ENCODE measurements at regions not wholly inside any gene's neighbourhood (a gene's known extent, or its start where the extent isn't known, plus 50 kb on each side); places are given as distances from the start of the nearest gene placed in this dataset.

- H3K36me3 ChIP-seq (ENCODE audit: insufficient read depth, low read length) = no peaks in the 10 kb centered on the region
- no peak overlapping the region for H3K27ac ChIP-seq (ENCODE audit: low read length)
- no peak for DNase-seq
- no peaks in the 10 kb centered on the region for H3K9me3 ChIP-seq (ENCODE audit: low read length)
- H3K4me3 ChIP-seq (ENCODE audit: low read length) = no peak overlapping the region
- no peaks in the 10 kb centered on the region for H3K9me2 ChIP-seq (replicated peaks; ENCODE audit: insufficient read depth, low read length)
- H3K9ac ChIP-seq (ENCODE audit: low read length) = no peak overlapping the region
- H2AFZ ChIP-seq (ENCODE audit: low read length) = no peak overlapping the region
- no peaks in the 10 kb centered on the region for H4K20me1 ChIP-seq (ENCODE audit: insufficient read depth, low read depth, low read length)
- no peak overlapping the region for H3K4me2 ChIP-seq (ENCODE audit: low read depth, low read length, poor library complexity, severe bottlenecking)
- no peaks in the 10 kb centered on the region for H3K27me3 ChIP-seq (ENCODE audit: low read length)
- no peaks in the 10 kb centered on the region for H3K79me2 ChIP-seq (ENCODE audit: low read length)
- no peaks in the 10 kb centered on the region for H3K4me1 ChIP-seq (ENCODE audit: low read length)
These were observed 654.1 kb downstream of the STIM2 start for GRCh38 chr4:27514711-27515110.

- Histone ChIP-seq H3K4me1 (ENCODE audit: low read length) (no peaks in the 10 kb centered on the region), H3K27ac (ENCODE audit: low read length) (no peak overlapping the region), H4K20me1 (ENCODE audit: insufficient read depth, low read depth, low read length) (no peaks in the 10 kb centered on the region), H3K27me3 (ENCODE audit: low read length) (no peaks in the 10 kb centered on the region), H3K4me2 (ENCODE audit: low read depth, low read length, poor library complexity, severe bottlenecking) (no peak overlapping the region), H3K9me2 (replicated peaks; ENCODE audit: insufficient read depth, low read length) (no peaks in the 10 kb centered on the region), H3K9me3 (ENCODE audit: low read length) (no peaks in the 10 kb centered on the region), H3K9ac (ENCODE audit: low read length) (no peak overlapping the region), H3K36me3 (ENCODE audit: insufficient read depth, low read length) (no peaks in the 10 kb centered on the region), H2AFZ (ENCODE audit: low read length) (no peak overlapping the region), H3K79me2 (ENCODE audit: low read length) (no peaks in the 10 kb centered on the region), H3K4me3 (ENCODE audit: low read length) (no peak overlapping the region)
- DNase-seq = no peak
These were observed 654.5 kb downstream of the STIM2 start for GRCh38 chr4:27515140-27515539.

- no peak for DNase-seq
- Histone ChIP-seq H3K79me2 (ENCODE audit: low read length) (no peaks in the 10 kb centered on the region), H3K4me1 (ENCODE audit: low read length) (no peaks in the 10 kb centered on the region), H4K20me1 (ENCODE audit: insufficient read depth, low read depth, low read length) (no peaks in the 10 kb centered on the region), H3K4me2 (ENCODE audit: low read depth, low read length, poor library complexity, severe bottlenecking) (no peak overlapping the region), H3K27ac (ENCODE audit: low read length) (no peak overlapping the region), H3K9me2 (replicated peaks; ENCODE audit: insufficient read depth, low read length) (no peaks in the 10 kb centered on the region), H3K27me3 (ENCODE audit: low read length) (no peaks in the 10 kb centered on the region), H3K9me3 (ENCODE audit: low read length) (no peaks in the 10 kb centered on the region), H3K36me3 (ENCODE audit: insufficient read depth, low read length) (no peaks in the 10 kb centered on the region), H3K9ac (ENCODE audit: low read length) (no peak overlapping the region), H2AFZ (ENCODE audit: low read length) (no peak overlapping the region), H3K4me3 (ENCODE audit: low read length) (no peak overlapping the region)
These were observed 658.2 kb downstream of the STIM2 start for GRCh38 chr4:27518876-27519275.

GRCh38 chr4:27524224-27524623, 663.6 kb downstream of the STIM2 start:
- Histone ChIP-seq H3K27me3 (ENCODE audit: low read length) (no peaks in the 10 kb centered on the region), H3K36me3 (ENCODE audit: insufficient read depth, low read length) (no peaks in the 10 kb centered on the region), H3K9me2 (replicated peaks; ENCODE audit: insufficient read depth, low read length) (no peaks in the 10 kb centered on the region), H3K9me3 (ENCODE audit: low read length) (no peaks in the 10 kb centered on the region), H4K20me1 (ENCODE audit: insufficient read depth, low read depth, low read length) (no peaks in the 10 kb centered on the region), H3K27ac (ENCODE audit: low read length) (no peak overlapping the region), H3K4me1 (ENCODE audit: low read length) (no peaks in the 10 kb centered on the region), H3K4me3 (ENCODE audit: low read length) (no peak overlapping the region), H3K9ac (ENCODE audit: low read length) (no peak overlapping the region), H3K4me2 (ENCODE audit: low read depth, low read length, poor library complexity, severe bottlenecking) (no peak overlapping the region), H3K79me2 (ENCODE audit: low read length) (no peaks in the 10 kb centered on the region), H2AFZ (ENCODE audit: low read length) (no peak overlapping the region)
- no peak for DNase-seq

GRCh38 chr4:27534488-27534887, 673.8 kb downstream of the STIM2 start:
- Histone ChIP-seq H2AFZ (ENCODE audit: low read length) (no peak overlapping the region), H3K4me2 (ENCODE audit: low read depth, low read length, poor library complexity, severe bottlenecking) (no peak overlapping the region), H3K79me2 (ENCODE audit: low read length) (no peaks in the 10 kb centered on the region), H3K27ac (ENCODE audit: low read length) (no peak overlapping the region), H3K36me3 (ENCODE audit: insufficient read depth, low read length) (no peaks in the 10 kb centered on the region), H3K27me3 (ENCODE audit: low read length) (no peaks in the 10 kb centered on the region), H3K9ac (ENCODE audit: low read length) (no peak overlapping the region), H3K4me3 (ENCODE audit: low read length) (no peak overlapping the region), H3K9me3 (ENCODE audit: low read length) (no peaks in the 10 kb centered on the region), H4K20me1 (ENCODE audit: insufficient read depth, low read depth, low read length) (no peaks in the 10 kb centered on the region), H3K9me2 (replicated peaks; ENCODE audit: insufficient read depth, low read length) (no peaks in the 10 kb centered on the region), H3K4me1 (ENCODE audit: low read length) (no peaks in the 10 kb centered on the region)
- no peak for DNase-seq

- Histone ChIP-seq H3K4me2 (ENCODE audit: low read depth, low read length, poor library complexity, severe bottlenecking) (no peak overlapping the region), H3K36me3 (ENCODE audit: insufficient read depth, low read length) (no peaks in the 10 kb centered on the region)
These were observed 707.8 kb downstream of the STIM2 start for GRCh38 chr4:27568236-27568951.

GRCh38 chr4:27568952-27569319, 708.3 kb downstream of the STIM2 start:
- no peaks in the 10 kb centered on the region for H4K20me1 ChIP-seq (ENCODE audit: insufficient read depth, low read depth, low read length)
- no peak overlapping the region for H3K27ac ChIP-seq (ENCODE audit: low read length)
- no peaks in the 10 kb centered on the region for H3K36me3 ChIP-seq (ENCODE audit: insufficient read depth, low read length)
- DNase-seq = no peak
- H3K4me3 ChIP-seq (ENCODE audit: low read length) = no peak overlapping the region
- no peak overlapping the region for H2AFZ ChIP-seq (ENCODE audit: low read length)
- H3K9me2 ChIP-seq (replicated peaks; ENCODE audit: insufficient read depth, low read length) = no peaks in the 10 kb centered on the region
- H3K79me2 ChIP-seq (ENCODE audit: low read length) = no peaks in the 10 kb centered on the region
- H3K9ac ChIP-seq (ENCODE audit: low read length) = no peak overlapping the region
- H3K4me2 ChIP-seq (ENCODE audit: low read depth, low read length, poor library complexity, severe bottlenecking) = no peak overlapping the region
- H3K27me3 ChIP-seq (ENCODE audit: low read length) = no peaks in the 10 kb centered on the region
- H3K9me3 ChIP-seq (ENCODE audit: low read length) = no peaks in the 10 kb centered on the region; the same call in 1 of the 2 replicates
- no peaks in the 10 kb centered on the region for H3K4me1 ChIP-seq (ENCODE audit: low read length)

More at GRCh38 chr4:27568236-27568951, 707.8 kb downstream of the STIM2 start:
- H3K9me3 ChIP-seq (ENCODE audit: low read length) = no peaks in the 10 kb centered on the region; the same call in 1 of the 2 replicates
- no peaks in the 10 kb centered on the region for H3K27me3 ChIP-seq (ENCODE audit: low read length)
- no peak overlapping the region for H2AFZ ChIP-seq (ENCODE audit: low read length)
- no peaks in the 10 kb centered on the region for H4K20me1 ChIP-seq (ENCODE audit: insufficient read depth, low read depth, low read length)
- no peak overlapping the region for H3K9ac ChIP-seq (ENCODE audit: low read length)
- H3K27ac ChIP-seq (ENCODE audit: low read length) = no peak overlapping the region
- H3K4me1 ChIP-seq (ENCODE audit: low read length) = no peaks in the 10 kb centered on the region
- DNase-seq = no peak
- peaks cover 3% of the 10 kb centered on the region; the same call in 1 of the 2 replicates for H3K9me2 ChIP-seq (replicated peaks; ENCODE audit: insufficient read depth, low read length)
- H3K4me3 ChIP-seq (ENCODE audit: low read length) = no peak overlapping the region
- no peaks in the 10 kb centered on the region for H3K79me2 ChIP-seq (ENCODE audit: low read length)

- H3K9ac ChIP-seq (ENCODE audit: low read length) = no peak overlapping the region
- H3K27me3 ChIP-seq (ENCODE audit: low read length) = no peaks in the 10 kb centered on the region
- no peak overlapping the region for H3K4me2 ChIP-seq (ENCODE audit: low read depth, low read length, poor library complexity, severe bottlenecking)
- no peaks in the 10 kb centered on the region for H3K79me2 ChIP-seq (ENCODE audit: low read length)
- no peaks in the 10 kb centered on the region for H3K4me1 ChIP-seq (ENCODE audit: low read length)
- H3K9me2 ChIP-seq (replicated peaks; ENCODE audit: insufficient read depth, low read length) = no peaks in the 10 kb centered on the region
- peaks cover 3% of the 10 kb centered on the region; the same call in 1 of the 2 replicates for H3K9me3 ChIP-seq (ENCODE audit: low read length)
- no peaks in the 10 kb centered on the region for H4K20me1 ChIP-seq (ENCODE audit: insufficient read depth, low read depth, low read length)
- no peak overlapping the region for H3K27ac ChIP-seq (ENCODE audit: low read length)
- no peaks in the 10 kb centered on the region for H3K36me3 ChIP-seq (ENCODE audit: insufficient read depth, low read length)
- no peak for DNase-seq
- no peak overlapping the region for H2AFZ ChIP-seq (ENCODE audit: low read length)
- H3K4me3 ChIP-seq (ENCODE audit: low read length) = no peak overlapping the region
These were observed 714.1 kb downstream of the STIM2 start for GRCh38 chr4:27574743-27575142.

All from Karpas-422 (cell line).